ENCODE measurements at regions not wholly inside any gene's neighbourhood (a gene's known extent, or its start where the extent isn't known, plus 50 kb on each side); places are given as distances from the start of the nearest gene placed in this dataset.
A peak's percentile ranks its signal among the peaks of the same experiment; 100 is the strongest.
"Not testable (repeated sequence)": the region's sequence is repeated elsewhere in the genome, so short reads cannot be mapped to it uniquely, and the experiment has no call there.

DNA sequence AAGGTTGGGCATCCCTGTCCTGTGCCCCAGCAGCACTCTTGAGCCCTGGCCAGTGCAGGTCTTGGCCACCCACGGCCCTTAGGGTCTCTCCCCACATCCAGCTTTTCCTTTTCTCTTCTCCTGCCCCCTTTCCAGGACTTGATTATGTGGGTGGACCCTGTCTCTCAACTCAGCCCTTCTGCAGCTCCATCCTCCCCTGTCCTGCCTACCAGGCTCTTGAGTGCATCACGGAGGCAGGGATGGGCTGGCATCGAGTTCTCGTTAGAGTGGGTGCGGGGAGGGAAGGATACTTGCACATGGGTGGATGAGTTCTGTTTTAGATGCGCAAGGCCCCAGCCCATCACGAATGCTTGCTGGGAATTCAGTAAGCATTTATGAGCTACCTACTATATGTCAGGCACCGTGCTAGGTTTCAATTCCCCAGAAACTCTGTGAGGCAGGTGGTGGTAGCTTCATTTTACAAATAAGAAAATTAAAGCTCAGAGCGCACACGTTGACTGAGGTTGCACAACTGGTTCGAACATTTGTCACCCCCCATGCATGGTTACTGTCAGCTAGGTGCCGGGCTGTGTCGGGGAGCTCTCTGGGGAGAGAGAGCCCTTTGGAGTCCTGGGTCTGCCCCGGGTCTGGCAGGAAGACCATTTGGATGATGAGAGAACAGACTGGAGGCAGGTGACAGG lies 144.6 kb upstream of the PITX1 start:
- Mint-ChIP-seq H3K27me3 (peaks cover 10 to 50% (median 42%) of the 10 kb centered on the region in 3 donors), H3K9me3 (no peaks in the 10 kb centered on the region), H3K27ac (no peak overlapping the region), H3K4me3 (no peak overlapping the region), H3K36me3 (peaks cover 0 to 8% of the 10 kb centered on the region in 2 donors), H3K4me1 (no peaks in the 10 kb centered on the region)
- no peak for DNase-seq
- ATAC-seq (ENCODE audit: low read depth in 2 of 2), result no peak

GRCh38 chr5:135177591-135177990 lies 143.6 kb upstream of the PITX1 start:
- Mint-ChIP-seq H3K4me1 (no peaks in the 10 kb centered on the region), H3K4me3 (no peak overlapping the region), H3K27me3 (peaks cover 11 to 52% (median 45%) of the 10 kb centered on the region in 3 donors), H3K36me3 (peaks cover 0 to 8% of the 10 kb centered on the region in 2 donors), H3K9me3 (no peaks in the 10 kb centered on the region), H3K27ac (no peak overlapping the region)
- no peak for DNase-seq
- ATAC-seq (ENCODE audit: low read depth in 2 of 2), result no peak

- no peak for ATAC-seq (ENCODE audit: low read depth in 2 of 2)
- Mint-ChIP-seq H3K27ac (no peak overlapping the region), H3K36me3 (peaks cover 0 to 8% of the 10 kb centered on the region in 2 donors), H3K4me1 (no peaks in the 10 kb centered on the region), H3K9me3 (no peaks in the 10 kb centered on the region), H3K27me3 (peaks cover 17 to 58% (median 51%) of the 10 kb centered on the region in 3 donors), H3K4me3 (no peak overlapping the region)
- DNase-seq, result no peak
Measured at GRCh38 chr5:135176991-135177390, 143.0 kb upstream of the PITX1 start.

DNA sequence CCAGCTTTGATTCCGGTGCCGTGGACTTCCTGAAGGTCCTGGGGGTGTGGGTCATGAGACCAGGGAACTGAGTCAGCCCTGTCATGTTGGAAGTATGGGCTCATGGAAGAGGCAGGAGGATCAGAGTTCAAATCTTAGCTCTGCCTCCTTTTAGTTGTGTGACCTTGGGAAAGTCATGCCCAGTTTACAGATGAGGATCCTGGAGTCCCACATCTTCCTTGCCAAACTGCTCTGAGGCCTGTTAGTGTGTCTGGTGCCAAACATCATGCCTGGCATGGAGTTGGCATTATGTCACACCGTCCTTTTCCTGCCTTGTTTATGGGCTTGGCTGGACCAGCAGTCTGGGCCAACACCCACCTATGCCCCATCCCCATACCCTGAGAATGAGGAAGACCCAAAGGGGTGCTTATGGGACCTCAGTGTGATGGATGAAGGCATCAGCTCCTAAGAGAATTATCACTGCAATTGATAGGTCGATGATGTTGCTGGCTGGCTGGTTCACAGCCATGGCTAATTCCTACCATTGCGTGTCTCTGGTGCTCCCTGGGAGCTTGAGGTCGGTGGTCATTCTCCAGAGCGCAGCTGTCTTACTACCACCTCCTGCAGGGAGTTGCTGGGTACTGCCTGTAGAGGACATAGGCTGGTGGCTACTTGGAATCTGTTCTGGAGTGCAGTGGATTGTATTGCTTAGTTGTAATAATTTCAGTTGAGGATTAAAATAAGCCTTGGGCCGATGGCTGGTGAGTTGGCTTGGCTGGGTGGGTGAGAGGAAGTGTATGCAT lies 140.5 kb upstream of the PITX1 start:
- DNase-seq, result no peak

DNA sequence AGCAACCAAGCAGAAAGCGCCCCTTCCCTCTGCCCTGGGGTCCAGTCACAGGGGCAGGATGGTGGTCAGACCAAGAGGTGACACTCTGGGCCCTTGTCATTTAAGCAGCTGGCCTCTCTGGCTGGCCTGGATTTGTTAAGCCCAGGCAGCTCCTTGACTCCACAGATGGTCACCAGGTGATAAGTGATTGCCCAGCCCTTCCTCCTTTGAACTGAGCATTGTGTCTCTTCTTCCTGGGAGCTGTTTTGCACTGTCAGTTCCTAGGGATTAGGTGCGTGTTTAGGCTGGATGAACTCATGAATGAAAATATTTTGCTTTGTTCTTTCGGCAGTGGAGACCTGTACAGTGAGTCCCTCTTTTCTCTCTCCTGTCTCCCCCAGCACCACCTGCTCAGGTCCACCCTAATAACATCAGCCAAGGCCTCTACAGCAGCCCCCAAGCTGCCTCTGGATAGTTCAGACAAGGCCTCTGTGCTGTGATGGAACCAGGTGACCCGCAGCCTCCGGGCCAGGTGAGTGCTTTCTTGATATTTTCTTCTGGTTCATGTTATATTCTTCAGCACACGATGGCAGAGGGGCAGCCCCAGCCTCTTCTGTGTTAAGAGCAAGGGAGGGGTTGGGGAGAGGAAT lies 139.7 kb upstream of the PITX1 start:
- Mint-ChIP-seq H3K4me3 (peak overlapping the region in 1 of 8 donors; percentile 31), H3K27ac (peak overlapping the region in 1 of 6 donors; percentile 77), H3K27me3 (peaks cover 31 to 78% (median 71%) of the 10 kb centered on the region in 3 donors), H3K9me3 (peaks cover 0 to 1% (median 0%) of the 10 kb centered on the region in 7 donors), H3K36me3 (no peaks in the 10 kb centered on the region), H3K4me1 (no peaks in the 10 kb centered on the region)
- DNase-seq (no peak), ATAC-seq (ENCODE audit: low read depth in 2 of 2) (no peak)

More for the DNA sequence above, 140.5 kb upstream of the PITX1 start:
- Mint-ChIP-seq H3K27ac (peak overlapping the region in 1 of 6 donors; percentile 7), H3K36me3 (no peaks in the 10 kb centered on the region), H3K9me3 (peaks cover 0 to 1% (median 0%) of the 10 kb centered on the region in 7 donors), H3K4me3 (no peak overlapping the region), H3K27me3 (peaks cover 29 to 79% (median 70%) of the 10 kb centered on the region in 3 donors), H3K4me1 (no peaks in the 10 kb centered on the region)
- ATAC-seq (ENCODE audit: low read depth in 2 of 2), result no peak

GRCh38 chr5:135172718-135173117 lies 138.7 kb upstream of the PITX1 start:
- H3K4me3 Mint-ChIP-seq, result no peak overlapping the region
- no peaks in the 10 kb centered on the region for H3K36me3 Mint-ChIP-seq

GRCh38 chr5:135171336-135171735 lies 137.3 kb upstream of the PITX1 start:
- no peak overlapping the region for H3K27ac Mint-ChIP-seq

More at GRCh38 chr5:135172718-135173117, 138.7 kb upstream of the PITX1 start:
- Mint-ChIP-seq H3K27me3 (peaks cover 40 to 79% (median 71%) of the 10 kb centered on the region in 3 donors), H3K9me3 (peaks cover 0 to 1% (median 0%) of the 10 kb centered on the region in 7 donors), H3K27ac (no peak overlapping the region), H3K4me1 (no peaks in the 10 kb centered on the region)
- no peak for DNase-seq
- ATAC-seq (ENCODE audit: low read depth in 2 of 2), result no peak

DNA sequence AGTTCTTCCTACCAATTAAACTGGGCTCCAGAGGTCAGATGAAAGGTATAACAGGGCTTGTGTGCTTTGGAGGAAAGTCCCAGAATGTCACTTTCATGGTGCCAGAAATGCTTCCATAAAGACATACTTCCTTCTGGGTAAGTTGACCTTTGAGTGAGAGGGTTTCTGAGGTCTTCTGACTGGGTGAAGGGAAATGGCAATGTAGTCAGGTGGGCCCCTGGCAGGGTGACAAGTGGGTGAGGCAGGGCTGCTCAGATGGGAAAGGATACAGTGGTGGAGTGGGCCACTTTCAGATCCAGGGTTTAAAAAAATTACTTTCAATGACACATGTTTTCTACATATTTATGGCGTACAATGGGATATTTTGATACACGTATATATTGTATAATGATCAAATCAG lies 136.5 kb upstream of the PITX1 start:
- Mint-ChIP-seq H3K36me3 (no peaks in the 10 kb centered on the region), H3K27ac (no peak overlapping the region), H3K9me3 (peaks cover 0 to 5% (median 0%) of the 10 kb centered on the region in 7 donors), H3K4me3 (no peak overlapping the region), H3K27me3 (peaks cover 40 to 76% (median 64%) of the 10 kb centered on the region in 3 donors), H3K4me1 (no peaks in the 10 kb centered on the region)
- ATAC-seq (ENCODE audit: low read depth in 2 of 2), result no peak
- no peak for DNase-seq

More at GRCh38 chr5:135171336-135171735, 137.3 kb upstream of the PITX1 start:
- ATAC-seq (ENCODE audit: low read depth in 2 of 2) (no peak), DNase-seq (no peak)
- H3K4me1 Mint-ChIP-seq, result no peaks in the 10 kb centered on the region
- H3K36me3 Mint-ChIP-seq, result no peaks in the 10 kb centered on the region
- peaks cover 0 to 2% (median 0%) of the 10 kb centered on the region in 7 donors for H3K9me3 Mint-ChIP-seq
- H3K27me3 Mint-ChIP-seq, result peaks cover 40 to 75% (median 67%) of the 10 kb centered on the region in 3 donors
- H3K4me3 Mint-ChIP-seq, result no peak overlapping the region

DNA sequence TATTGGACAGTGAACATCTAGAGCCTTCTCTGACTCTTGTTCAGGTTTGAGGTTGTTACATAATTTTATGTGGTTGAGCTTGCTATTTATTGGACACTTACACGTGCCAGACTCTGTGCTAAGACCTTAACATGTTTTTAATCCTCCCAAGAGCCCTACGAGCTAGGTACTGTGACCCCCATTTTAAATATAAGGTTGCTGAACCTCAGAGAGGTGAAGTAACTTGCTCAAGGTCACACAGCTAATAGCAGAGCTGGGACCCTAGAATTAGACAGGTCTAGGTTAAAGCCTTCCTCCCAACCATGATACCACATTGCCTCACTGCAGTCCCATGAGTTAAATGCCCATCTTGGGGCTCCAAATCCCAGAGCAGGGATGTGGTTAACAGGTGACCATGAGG lies 135.7 kb upstream of the PITX1 start:
- no peak for DNase-seq
- Mint-ChIP-seq H3K27ac (no peak overlapping the region), H3K4me1 (no peaks in the 10 kb centered on the region), H3K27me3 (peaks cover 39 to 79% (median 64%) of the 10 kb centered on the region in 3 donors), H3K36me3 (peaks cover 0 to 5% of the 10 kb centered on the region in 2 donors), H3K9me3 (peaks cover 0 to 5% (median 0%) of the 10 kb centered on the region in 7 donors), H3K4me3 (no peak overlapping the region)
- no peak for ATAC-seq (ENCODE audit: low read depth in 2 of 2)

DNA sequence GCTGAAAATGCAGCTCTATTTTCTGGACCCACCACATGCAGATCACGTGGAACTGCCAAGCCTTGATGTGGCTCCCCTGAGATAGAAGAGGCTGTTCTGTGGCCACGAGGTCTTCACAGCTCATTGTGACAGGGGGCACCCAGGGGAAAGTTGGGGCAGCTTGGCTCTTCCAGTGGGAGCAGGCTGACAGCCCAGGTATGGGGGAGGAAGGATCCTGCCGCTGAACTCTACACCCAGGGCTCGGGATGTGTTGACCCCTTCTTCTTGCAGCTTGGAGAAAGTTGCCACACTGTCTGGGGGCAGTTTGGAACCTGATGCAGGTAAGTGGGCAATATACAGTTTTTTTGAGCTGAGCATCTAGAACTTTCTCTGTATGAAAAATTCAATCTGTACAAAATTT lies 133.6 kb upstream of the PITX1 start:
- Mint-ChIP-seq H3K36me3 (peaks cover 0 to 5% of the 10 kb centered on the region in 2 donors), H3K27me3 (peaks cover 41 to 78% (median 65%) of the 10 kb centered on the region in 3 donors), H3K4me1 (no peaks in the 10 kb centered on the region), H3K4me3 (no peak overlapping the region), H3K27ac (no peak overlapping the region), H3K9me3 (peaks cover 0 to 8% (median 0%) of the 10 kb centered on the region in 7 donors)
- DNase-seq (no peak), ATAC-seq (ENCODE audit: low read depth in 2 of 2) (no peak)

GRCh38 chr5:135164873-135165614 lies 131.0 kb upstream of the PITX1 start:
- not testable (repeated sequence) for H3K4me3 Mint-ChIP-seq; H3K4me1 Mint-ChIP-seq; DNase-seq; H3K27ac Mint-ChIP-seq; ATAC-seq (ENCODE audit: low read depth in 2 of 2); H3K36me3 Mint-ChIP-seq
- Mint-ChIP-seq H3K9me3 (peaks cover 0 to 19% (median 14%) of the 10 kb centered on the region in 7 donors), H3K27me3 (peaks cover 22 to 74% (median 51%) of the 10 kb centered on the region in 3 donors)

DNA sequence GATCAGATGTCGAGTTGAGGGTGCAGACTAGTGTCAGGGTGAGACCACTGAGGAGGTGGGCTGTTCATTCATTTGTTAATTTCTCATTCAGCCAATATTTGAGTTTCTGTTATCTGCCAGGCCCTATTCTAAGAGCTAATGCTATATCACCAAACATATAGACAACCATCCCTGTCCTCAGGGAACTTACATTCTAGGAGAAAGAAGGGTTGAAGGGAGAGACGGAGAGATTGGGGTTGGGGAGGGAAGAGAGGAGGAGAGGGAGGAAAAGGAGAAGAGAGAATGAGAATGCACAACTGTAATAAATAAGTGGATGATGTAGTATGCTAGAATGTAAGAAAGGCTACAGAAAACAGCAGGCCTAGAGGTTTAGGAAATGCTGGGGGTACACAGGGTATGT lies 129.9 kb upstream of the PITX1 start:
- H3K9me3 Mint-ChIP-seq, result peaks cover 3 to 30% (median 21%) of the 10 kb centered on the region in 7 donors
- H3K4me1 Mint-ChIP-seq, result no peaks in the 10 kb centered on the region
- H3K27ac Mint-ChIP-seq, result no peak overlapping the region
- peaks cover 5 to 9% of the 10 kb centered on the region in 2 donors for H3K36me3 Mint-ChIP-seq
- H3K27me3 Mint-ChIP-seq, result peaks cover 30 to 72% (median 47%) of the 10 kb centered on the region in 3 donors
- DNase-seq (no peak), ATAC-seq (ENCODE audit: low read depth in 2 of 2) (no peak)
- no peak overlapping the region for H3K4me3 Mint-ChIP-seq

DNA sequence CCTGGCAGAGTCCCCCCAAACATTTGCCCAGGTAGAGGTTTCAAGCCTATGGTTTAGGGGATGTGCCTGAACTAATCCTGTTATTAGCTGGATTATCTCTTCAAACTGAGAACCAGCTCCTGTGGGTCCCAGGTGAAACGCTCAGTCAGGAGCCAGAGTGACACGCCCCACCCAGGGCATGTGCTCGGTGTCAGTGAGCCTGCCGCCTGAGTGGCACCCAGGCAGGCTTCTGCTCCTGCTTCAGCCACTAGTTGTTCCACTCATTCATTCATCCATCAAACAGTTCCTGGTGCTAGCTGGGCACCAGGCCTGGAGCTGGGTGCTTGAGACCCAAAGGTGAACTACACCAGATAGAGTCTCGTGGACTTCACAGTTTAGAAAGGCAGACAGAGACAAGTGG lies 129.4 kb upstream of the PITX1 start:
- Mint-ChIP-seq H3K9me3 (peaks cover 6 to 36% (median 26%) of the 10 kb centered on the region in 7 donors), H3K4me3 (no peak overlapping the region), H3K27ac (no peak overlapping the region), H3K4me1 (no peaks in the 10 kb centered on the region), H3K36me3 (peaks cover 5 to 14% of the 10 kb centered on the region in 2 donors), H3K27me3 (peaks cover 28 to 66% (median 42%) of the 10 kb centered on the region in 3 donors)
- ATAC-seq (ENCODE audit: low read depth in 2 of 2) (no peak), DNase-seq (no peak)

All from naive B cell (primary cell).